Occipital lobe (tissue), 1 donor: ENCODE measurements at regions not wholly inside any gene's neighbourhood (a gene's known extent, or its start where the extent isn't known, plus 50 kb on each side); places are given as distances from the start of the nearest gene placed in this dataset.

ENCODE experiments used
- DNase-seq: peaks from one replicate; lab custom pipeline; 2025; lab: John Stamatoyannopoulos, UW

DNA sequence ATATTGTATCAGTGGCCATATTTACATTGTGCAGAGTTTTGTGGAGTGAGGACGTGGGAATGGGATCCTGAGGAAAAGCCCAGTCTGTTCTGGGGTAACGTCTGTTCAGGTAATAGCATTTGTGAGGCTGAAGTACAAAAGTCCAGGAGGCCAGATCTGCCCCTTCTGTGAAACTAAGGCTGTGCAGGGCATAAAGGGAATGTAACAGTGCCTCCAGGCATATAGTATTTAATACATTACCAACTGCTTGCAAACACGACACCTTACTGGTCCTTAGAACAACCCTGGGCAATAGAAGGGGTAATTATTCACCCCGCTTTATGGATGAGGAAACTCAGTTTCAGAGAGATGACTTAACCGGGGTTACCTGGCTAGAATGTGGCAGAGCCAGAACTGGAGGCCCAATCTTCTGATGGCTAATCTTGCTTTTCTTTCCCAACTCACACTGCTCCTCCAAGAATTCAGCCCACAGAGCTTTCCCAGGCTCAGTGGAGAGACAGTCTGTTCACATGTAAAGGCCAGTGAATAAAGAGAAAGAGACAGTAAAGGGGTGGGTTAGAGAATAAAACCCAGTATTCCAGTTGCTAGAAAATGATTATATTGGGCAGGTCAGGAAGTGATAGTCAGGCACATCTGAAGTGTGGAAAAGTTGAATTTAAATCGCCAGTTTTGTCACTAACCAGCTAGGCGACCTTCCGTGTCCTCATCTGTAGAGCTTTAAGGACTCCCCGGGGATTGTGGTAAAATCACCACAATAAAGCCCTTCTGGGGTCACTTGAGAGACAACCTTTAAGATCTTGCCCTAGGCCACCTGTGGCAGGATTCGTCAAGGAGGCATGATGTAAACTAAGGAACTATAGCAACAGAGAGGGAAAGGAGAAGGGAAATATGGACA, 280.7 kb upstream of the CITED2 start:
- DNase-seq = no peak

DNA sequence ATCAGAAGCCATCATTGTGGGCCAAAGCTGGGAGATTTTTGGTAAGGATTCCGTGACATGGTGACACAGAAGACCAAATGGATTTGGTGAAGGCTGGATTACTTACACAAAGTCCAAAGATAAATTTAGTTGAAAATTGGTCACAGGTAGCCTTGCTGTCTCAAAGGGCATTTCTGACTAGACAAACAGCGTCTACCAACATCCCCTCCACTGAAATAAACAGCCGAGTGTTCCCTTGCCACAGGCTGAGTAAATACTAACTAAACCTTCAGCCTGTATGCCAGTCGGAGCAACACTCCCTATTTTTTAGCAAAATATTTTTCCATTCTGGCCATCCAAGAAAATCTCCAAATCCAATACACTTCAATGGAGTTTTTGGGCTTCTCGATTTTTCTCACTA, 279.9 kb upstream of the CITED2 start:
- no peak for DNase-seq

DNA sequence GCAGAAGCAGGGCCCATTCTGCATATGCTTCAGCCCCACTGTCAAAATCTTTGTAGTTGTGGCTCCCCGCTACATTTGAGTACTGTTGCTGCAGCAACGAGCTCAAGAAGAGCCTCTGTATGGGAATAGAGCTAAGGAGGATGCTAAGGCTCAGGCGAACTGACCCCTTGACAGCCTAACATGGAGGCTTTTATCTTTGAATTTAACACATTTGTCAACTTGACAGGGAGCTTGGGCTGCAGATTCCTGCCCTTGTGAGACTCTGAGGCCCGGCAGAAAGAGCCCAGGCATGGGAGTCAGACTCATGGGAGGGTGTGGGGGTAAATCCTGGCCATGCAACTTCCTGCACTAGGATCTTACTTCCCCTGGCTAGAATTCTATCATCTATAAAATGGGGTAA, 278.7 kb upstream of the CITED2 start:
- no peak for DNase-seq

DNA sequence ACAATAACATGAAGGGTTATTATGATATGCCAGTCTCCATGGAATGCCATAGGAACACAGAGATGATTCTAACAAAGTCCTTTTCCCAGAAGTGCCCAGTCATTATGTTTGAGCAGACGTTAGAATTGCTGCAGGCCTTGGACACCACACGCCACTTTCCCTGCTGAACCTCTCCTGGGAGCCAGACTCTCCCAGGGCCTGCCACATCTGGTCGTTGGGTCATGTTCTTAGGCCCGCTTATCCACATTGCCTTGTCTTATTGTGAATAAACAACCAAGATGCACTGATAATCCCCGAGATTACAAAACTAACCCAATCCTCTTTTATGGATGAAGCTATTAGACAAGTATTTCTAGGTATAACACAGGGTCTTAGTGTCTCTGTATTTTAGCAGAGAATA, 276.5 kb upstream of the CITED2 start:
- DNase-seq = no peak

DNA sequence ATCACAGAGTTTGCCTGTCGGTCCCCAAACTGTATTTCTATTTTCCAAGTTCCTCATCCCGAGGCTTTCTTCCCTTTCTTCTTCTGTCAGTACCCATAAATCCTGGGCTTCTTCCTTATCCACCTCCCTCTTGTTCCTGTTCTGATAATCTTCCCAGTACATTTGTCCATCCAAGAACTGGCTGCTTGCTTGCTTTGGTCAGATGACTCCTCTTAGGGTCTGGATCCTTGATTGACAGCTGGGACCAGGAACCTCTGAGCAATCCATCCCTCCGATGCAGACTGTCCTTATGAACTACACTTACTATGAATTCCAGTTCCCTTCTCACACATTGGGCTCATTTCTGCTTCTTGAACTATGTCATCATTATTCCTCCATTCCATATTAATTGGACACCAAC, 275.3 kb upstream of the CITED2 start:
- DNase-seq = no peak

DNA sequence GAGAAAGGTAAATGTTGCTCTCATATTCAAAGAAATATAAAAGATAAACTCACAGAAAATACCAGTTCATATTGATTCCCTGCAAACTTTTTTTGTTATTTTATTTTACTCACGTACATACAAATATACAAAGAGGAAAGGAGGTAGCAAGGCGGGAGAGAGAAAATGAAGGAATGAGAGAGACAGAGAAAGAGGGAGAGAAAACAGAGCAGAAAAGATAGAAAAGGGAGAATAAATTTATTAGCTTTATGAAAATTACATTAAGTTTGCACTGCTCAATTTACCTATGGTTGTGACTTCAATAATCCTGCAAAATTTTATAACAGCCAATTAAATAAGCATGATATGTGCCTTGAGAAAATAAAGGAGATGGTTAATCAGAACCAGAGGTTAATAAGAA, 274.7 kb upstream of the CITED2 start:
- no peak for DNase-seq

DNA sequence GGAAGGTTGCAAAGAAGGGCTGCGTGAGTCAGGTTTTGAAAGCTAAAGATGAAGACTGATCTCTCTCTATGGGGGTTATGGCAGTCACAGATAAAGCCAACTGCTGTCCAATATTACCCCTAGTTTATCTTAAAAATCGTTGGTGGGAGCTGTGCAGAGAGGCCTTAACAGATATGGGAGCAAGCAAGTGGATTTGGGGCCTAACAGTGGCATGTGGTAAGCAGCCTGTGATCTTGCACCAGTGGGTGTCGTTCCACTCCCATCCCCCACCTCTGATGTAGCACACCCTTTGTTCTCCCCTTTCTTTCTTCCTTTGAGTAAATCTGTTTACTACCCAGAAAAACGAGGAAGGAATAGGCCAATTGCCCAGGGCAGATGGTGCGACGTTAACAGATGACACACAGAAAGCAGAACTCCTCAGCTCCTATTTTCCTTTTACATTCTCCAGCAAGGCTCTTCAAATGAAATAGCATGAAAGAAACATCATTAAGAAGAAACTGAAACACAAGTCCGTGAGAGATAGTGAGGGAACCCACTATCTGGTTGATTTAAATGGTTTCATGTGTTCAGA, 274.1 kb upstream of the CITED2 start:
- DNase-seq = no peak

DNA sequence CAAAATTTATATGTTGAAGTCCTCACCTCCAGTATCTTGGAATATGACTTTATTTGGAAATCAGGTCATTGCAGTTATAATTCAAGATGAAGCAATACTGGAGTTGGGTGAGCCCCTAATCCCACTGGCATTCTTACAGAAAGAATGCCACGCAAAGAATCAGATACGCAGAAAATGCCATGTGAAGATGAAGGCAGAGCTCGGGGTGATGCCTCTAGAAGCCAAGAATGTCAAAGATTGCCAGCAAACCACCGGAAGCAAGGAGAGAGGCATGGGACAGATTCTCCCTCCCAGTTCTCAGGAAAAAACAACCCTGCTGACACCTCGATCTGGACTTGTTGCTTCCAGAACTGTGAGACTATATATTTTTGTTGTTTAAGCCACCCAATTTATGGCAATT, 273.4 kb upstream of the CITED2 start:
- DNase-seq = no peak

DNA sequence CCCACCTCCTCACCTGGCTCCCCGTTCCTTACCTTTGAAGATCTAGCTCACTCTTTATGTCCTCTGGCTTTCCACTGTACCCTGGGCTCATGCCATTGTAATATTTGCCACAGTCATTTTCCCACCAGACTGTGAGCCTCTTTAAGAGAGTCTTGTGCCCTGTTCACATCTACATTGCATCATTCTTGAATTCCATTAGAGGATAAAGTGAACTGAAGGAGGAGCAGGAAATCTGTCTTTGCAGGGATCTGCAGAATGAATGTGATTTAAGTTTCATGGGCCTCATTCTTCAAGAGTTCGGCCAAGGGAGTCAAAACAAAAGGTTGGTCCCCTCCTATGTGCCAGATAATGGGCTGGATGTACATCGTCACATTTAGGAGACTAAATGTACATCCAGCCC, 272.6 kb upstream of the CITED2 start:
- DNase-seq = no peak

DNA sequence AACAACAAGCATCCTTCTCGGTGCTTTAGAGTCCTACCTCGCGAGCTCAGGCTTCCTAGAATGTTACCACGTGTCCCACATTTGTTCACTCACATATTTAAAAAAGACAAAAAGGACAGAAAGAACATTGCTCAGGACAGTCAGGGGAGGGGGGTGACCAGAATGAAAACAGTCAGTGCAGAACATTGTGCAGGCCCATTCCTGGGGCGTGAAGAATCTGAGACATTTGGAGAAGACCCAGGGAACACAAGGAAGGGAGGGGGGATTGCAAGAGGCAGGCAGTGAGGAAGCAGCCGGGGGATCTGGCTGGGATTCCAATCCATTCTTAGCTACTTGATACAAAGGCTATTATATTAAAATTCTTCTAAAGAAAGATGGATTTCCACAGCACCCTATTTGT, 270.4 kb upstream of the CITED2 start:
- no peak for DNase-seq

DNA sequence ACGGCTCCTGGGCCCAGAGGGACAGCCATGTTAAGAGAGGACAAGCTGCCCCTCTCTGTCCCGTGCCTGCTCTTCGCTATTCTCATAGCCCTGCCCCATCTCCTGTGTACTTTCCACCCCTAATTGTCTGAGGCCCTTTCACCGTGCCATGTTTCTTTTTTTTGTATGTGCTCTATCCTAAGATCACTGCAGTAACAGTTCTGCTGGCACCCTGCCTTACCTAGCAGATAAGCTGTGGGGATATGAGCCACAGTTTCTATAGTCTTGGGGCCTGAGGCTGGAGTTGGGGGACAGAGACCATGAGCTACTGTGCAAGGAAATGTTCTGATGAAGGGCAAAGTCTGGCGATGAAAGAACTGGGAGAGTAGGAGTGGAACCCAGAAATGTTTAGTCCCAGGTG, 269.5 kb upstream of the CITED2 start:
- no peak for DNase-seq

DNA sequence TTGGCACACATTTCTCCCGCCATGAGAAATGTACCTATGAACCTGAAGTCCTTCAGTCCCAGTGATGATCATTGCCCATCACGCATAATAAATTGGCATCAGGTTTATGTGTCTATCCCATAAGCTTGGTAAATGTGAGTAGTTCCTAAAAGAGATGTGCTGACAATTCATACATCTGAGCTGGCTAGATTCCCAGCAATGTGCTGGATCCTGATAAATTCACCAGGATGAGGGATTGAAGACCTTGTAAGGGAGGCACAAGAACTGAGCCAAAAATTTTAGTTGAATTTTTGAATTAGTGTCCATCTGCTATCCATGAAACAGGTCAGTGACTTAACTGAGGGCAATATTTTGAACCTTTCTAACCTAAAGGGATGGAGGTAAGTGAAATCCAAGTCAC, 267.9 kb upstream of the CITED2 start:
- DNase-seq = no peak

DNA sequence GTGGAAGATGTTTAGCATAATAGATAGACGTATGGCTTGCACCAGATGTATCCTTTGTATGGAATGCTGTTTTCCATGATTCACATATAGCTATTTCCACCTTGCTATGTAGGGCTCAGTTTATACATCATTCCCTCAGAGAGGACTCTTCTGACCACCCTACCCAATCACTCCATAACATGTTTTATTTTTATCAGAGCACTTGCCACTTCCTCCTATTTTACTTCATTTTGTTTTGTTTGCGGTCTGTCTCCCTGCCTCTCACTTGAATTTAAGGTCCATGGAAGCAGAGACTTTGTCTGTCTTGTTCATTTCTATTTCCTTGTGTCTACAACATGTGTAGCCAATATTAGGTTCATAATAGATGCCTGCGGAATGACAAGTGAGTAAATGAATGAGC, 266.9 kb upstream of the CITED2 start:
- no peak for DNase-seq

DNA sequence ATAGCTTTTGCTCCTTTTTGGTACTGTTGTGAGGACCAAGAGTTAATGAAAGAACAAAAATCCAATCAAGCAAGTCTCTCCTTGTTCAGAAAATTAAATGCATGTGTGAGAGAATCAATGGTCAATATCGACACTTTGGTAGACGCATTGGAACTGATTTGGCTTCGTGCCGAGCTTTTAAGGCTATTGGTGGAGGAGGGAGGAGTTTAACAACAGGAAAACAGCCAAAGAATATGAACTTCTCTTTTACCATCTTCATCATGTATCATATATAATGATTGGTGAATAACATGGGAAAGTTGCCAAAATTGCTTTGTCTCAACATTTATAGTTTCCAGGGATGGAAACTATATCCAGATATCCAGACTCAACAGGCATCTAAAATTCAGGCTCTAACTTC, 266.5 kb upstream of the CITED2 start:
- no peak for DNase-seq

DNA sequence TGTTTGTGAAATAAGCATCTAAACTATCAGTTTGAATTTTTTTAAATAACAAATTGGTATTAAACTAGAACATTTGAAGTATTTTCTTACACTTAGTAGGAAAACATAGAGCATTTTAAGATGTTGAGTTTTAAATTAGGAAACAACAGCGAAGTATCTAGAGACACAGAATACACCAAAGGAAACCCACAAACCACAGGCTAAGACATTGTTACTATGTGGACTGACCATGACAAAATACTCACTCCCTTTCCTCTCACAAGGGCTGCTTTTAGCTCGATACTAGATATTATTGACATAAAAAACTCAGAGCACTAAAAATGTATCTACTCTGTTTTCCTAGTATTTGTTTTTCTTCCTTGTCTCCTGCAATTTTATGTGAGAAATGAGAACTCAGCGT, 266.0 kb upstream of the CITED2 start:
- DNase-seq = no peak

DNA sequence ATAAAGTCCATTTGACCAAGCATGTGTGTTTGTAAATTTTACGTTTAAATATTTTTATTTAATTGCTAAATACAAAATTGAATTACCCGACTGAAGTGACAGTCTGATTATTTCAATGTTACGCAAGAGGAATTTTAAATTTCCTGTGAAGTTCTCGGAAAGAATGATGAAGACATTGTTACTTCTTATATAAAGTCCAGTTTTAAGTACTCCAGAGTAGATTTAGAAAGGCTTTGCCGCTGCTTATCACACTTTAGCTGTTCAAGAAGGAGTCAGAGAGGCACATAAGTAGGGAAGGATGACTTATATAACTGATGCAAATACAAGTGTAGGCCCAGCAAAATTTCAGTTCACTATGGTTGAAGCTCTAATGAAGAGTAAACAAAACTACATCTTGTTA, 265.1 kb upstream of the CITED2 start:
- DNase-seq = no peak

DNA sequence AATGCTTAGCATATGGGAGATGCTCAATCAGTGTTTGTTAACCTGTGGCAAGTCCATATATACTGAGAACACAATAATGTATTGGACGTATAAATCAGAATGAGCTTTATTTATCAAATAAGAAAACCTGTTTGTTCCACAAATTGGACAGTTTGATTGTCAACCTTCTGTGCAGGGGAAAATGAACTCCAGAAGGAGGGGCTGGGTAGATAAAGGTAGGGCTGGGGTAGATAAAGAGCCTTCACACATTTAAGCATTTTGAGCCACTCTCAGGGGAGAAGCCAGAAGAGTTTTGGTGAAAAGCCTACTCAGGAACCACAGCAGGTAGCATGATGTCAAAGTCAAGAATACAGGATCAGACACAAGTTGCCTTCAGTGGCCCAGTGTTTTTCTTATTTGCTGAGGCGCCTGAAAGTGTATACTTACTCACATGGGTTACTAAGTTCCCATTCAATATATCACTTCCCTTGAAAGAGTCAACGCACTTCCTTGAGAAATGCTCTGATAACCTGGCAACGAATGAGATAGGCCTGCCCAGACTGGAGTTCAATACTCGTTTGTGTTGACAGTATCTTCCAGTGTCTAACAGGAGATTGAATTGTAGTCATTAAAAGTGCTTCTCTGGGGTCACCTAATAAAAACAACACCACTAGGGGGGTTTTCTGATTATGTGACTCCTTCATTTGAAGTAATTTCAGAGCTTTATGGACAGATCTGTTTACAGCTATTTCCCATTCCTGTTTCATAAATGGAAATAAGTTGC, 263.9 kb upstream of the CITED2 start:
- no peak for DNase-seq

DNA sequence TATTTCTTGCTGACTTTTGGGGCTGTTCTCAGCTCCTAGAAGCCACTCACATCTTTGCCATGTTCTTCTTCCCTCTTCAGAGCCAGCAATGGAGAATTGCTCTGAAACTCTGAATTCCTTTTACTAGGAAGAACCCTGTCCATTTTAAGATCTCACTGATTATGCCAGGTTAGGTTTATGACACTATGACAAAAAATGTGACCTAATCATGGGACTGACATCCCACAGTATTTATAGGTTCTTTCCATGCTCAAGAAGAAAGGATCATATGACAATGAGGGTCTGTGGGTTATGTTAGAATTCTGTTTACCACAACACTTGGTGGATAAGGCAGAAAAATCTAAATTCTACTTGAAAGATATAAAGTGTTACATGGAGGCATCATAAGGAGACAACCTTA, 263.3 kb upstream of the CITED2 start:
- no peak for DNase-seq

DNA sequence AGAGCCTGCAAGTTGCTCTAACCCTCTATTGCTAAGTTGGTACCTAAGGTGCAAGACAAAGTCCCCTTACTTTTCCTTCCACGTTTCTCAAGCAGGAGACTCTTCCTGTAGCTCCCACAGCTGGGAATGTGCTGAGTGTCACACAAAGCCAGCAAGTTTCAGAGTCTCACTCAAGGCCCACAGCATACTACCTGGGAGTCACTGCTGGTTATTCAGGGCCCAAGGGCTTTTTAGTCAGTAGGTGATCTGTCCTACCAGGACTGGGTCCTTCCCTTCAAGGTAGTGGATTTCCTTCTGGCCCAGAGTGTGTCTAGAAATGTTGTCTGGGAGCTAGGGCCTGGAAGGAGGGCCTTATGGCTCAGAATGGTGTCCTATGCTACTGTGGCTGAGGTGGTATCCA, 261.9 kb upstream of the CITED2 start:
- no peak for DNase-seq

DNA sequence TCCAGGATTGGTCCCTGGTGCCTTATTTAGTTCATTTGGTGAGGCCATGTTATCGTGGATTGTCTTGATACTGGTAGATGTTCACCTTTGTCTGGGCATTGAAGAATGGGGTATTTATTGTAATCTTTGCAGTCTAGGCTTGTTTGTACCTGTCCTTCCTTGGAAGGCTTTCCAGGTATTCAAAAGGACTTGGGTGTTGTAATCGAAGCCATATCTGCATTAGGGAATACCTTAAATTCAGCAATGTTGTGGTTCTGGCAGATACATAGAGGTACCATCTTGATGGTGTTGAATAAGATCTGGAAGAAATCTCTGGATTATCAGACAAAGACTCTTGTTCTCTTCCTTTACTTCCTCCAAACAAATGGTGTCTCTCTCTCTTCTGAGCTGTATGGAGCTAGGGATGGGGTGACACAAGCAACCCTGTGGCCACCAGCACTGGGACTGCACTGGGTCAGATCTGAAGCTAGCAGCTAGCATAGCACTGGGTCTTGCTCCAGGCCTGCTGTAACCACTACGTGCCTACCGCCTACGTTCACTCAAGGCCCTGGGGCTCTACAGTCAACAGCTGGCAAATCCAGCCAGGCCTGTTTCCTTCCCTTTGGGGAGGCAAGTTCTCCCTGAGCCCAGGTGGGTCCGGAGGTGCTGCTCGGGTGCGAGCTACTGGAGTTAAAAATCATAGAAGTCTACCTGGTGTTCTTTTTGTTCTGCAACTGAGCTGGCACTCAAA, 261.1 kb upstream of the CITED2 start:
- no peak for DNase-seq

DNA sequence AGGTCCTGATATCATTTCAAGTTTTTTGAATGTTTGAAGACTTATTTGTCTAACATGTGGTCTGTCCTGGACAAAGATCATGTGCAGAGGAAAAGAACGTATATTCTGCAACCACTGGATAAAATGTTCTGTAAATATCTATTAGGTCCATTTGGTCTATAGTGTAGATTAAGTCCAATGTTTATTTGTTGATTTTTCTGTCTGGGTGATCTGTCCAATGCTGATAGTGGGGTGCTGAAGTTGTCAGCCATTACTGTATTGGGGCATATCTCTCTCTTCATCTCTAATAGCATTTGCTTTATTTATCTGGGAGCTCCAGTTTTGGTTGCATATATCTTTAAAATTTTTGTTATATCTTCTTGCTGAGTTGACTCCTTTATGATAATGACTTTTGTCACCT, 258.4 kb upstream of the CITED2 start:
- no peak for DNase-seq

DNA sequence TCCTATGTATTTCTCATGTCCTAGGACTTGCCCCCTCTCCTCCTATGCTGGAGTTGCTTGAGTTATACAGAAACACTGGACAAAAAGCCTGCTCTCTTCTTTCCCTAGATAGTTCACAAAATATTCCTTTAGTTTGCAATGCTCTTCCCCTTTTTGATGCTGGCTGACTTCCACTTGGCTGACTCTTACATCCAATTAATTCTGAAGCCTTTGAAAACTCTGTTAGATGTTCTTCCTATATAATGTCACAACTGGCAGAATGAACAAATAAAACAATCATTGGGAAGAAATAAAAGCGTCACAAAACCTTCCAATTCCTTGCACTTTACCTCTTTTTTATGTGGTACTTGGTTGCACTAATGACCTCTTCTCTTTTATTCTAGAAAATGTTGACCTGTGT, 253.8 kb upstream of the CITED2 start:
- DNase-seq = no peak
